ENCODE measurements at regions not wholly inside any gene's neighbourhood (a gene's known extent, or its start where the extent isn't known, plus 50 kb on each side); places are given as distances from the start of the nearest gene placed in this dataset.

- Histone ChIP-seq H3K4me3 (no peak overlapping the region), H3K27ac (no peak overlapping the region), H3K9me3 (no peaks in the 10 kb centered on the region), H3K4me2 (no peak overlapping the region), H3K4me1 (0 out of 3 replicates have a peak, but pooled peaks cover 4% of the 10 kb centered on the region)
- ATAC-seq: no peak
- POLR2A ChIA-PET: no interaction called here
- TF ChIP-seq MAFK (IDR thresholded peaks at IDR 0.05; ENCODE audit: partially characterized antibody) (no peak), TP53 (CRISPR knock-in tag; IDR thresholded peaks at IDR 0.05) (no peak), ZC3H11A (IDR thresholded peaks at IDR 0.05) (no peak), E2F6 (IDR thresholded peaks at IDR 0.05; ENCODE audit: borderline replicate concordance, low read depth) (no peak)
- FAIRE-seq: no peak
- CTCF ChIA-PET: no interaction called here
- no peak for DNase-seq (ENCODE audit: low read depth in 1 of 2, low spot score in 1 of 2)
These were observed 847.1 kb downstream of the KCNT2 start for GRCh38 chr1:195761104-195761503.

GRCh38 chr1:195756109-195756508 is 852.1 kb downstream of the KCNT2 start:
- no peak for FAIRE-seq
- Histone ChIP-seq H3K9me3 (no peaks in the 10 kb centered on the region), H3K27ac (no peak overlapping the region), H3K4me2 (no peak overlapping the region), H3K4me1 (no peaks in the 10 kb centered on the region), H3K4me3 (no peak overlapping the region)
- DNase-seq (ENCODE audit: low read depth in 1 of 2, low spot score in 1 of 2): no peak
- ChIA-PET POLR2A (no interaction called here), CTCF (no interaction called here)
- ATAC-seq: no peak
- TF ChIP-seq RARB (CRISPR knock-in tag; IDR thresholded peaks at IDR 0.05) (no peak), FOSB (CRISPR knock-in tag; IDR thresholded peaks at IDR 0.05) (no peak), ZNF302 (CRISPR knock-in tag; IDR thresholded peaks at IDR 0.05) (no peak), PHF8 (IDR thresholded peaks at IDR 0.05; ENCODE audit: borderline replicate concordance, low read depth) (no peak), KDM1A (IDR thresholded peaks at IDR 0.05; ENCODE audit: low read depth) (no peak), MAZ (IDR thresholded peaks at IDR 0.05; ENCODE audit: borderline replicate concordance, low read depth, low read length) (no peak), USF2 (IDR thresholded peaks at IDR 0.05) (no peak), SREBF2 (IDR thresholded peaks at IDR 0.05) (no peak), HOXA7 (CRISPR knock-in tag; IDR thresholded peaks at IDR 0.05) (no peak), ZSCAN20 (CRISPR knock-in tag; IDR thresholded peaks at IDR 0.05) (no peak), POLR2A (IDR thresholded peaks at IDR 0.05; ENCODE audit: low read length) (no peak), CHD4 (IDR thresholded peaks at IDR 0.05; ENCODE audit: borderline replicate concordance) (no peak), ELK1 (IDR thresholded peaks at IDR 0.05; ENCODE audit: low read depth, low read length) (no peak), HOXB5 (CRISPR knock-in tag; IDR thresholded peaks at IDR 0.05) (no peak), ATOH8 (CRISPR knock-in tag; IDR thresholded peaks at IDR 0.05; ENCODE audit: low read depth) (no peak), HDAC2 (IDR thresholded peaks at IDR 0.05) (no peak), CBX2 (IDR thresholded peaks at IDR 0.05; ENCODE audit: borderline replicate concordance, low read depth) (no peak), REST (IDR thresholded peaks at IDR 0.05) (no peak)

Measured in A549 (cell line).